ENCODE measurements at regions not wholly inside any gene's neighbourhood (a gene's known extent, or its start where the extent isn't known, plus 50 kb on each side); places are given as distances from the start of the nearest gene placed in this dataset.

GRCh38 chr1:182262425-182262824 lies 129.2 kb downstream of the GLUL start:
- no peak for TF ChIP-seq CTCF (IDR thresholded peaks at IDR 0.05; ENCODE audit: insufficient read depth, low read length)
- TF ChIP-seq POLR2AphosphoS5 (IDR thresholded peaks at IDR 0.05; ENCODE audit: low read depth), result no peak
- TF ChIP-seq GABPA (IDR thresholded peaks at IDR 0.05; ENCODE audit: low read depth), result no peak
- TF ChIP-seq REST (IDR thresholded peaks at IDR 0.05; ENCODE audit: insufficient replicate concordance, low read depth), result no peak
